Ecto neural progenitor cell (in vitro differentiated cells): ENCODE measurements at regions not wholly inside any gene's neighbourhood (a gene's known extent, or its start where the extent isn't known, plus 50 kb on each side); places are given as distances from the start of the nearest gene placed in this dataset.
"Not testable (repeated sequence)": the region's sequence is repeated elsewhere in the genome, so short reads cannot be mapped to it uniquely, and the experiment has no call there.

Experiments used
- DNase-seq: peaks from one replicate; pipeline ENCODE4 v3.0.0-alpha.2; 2018; ENCODE audit warnings: low spot score

GRCh38 chr7:19957664-19958063, 184.2 kb upstream of the TMEM196 start:
- no peak for DNase-seq

- DNase-seq, result not testable (repeated sequence)
These were observed 180.7 kb upstream of the TMEM196 start for GRCh38 chr7:19954166-19954565.

- DNase-seq, result not testable (repeated sequence)
These were observed 180.0 kb upstream of the TMEM196 start for GRCh38 chr7:19953411-19953810.

- DNase-seq, result no peak
These were observed 174.7 kb upstream of the TMEM196 start for GRCh38 chr7:19948160-19948559.

- no peak for DNase-seq
These were observed 171.1 kb upstream of the TMEM196 start for GRCh38 chr7:19944363-19945120.

GRCh38 chr7:19939746-19940145, 166.3 kb upstream of the TMEM196 start:
- DNase-seq, result no peak

GRCh38 chr7:19932549-19933249, 159.3 kb upstream of the TMEM196 start:
- DNase-seq, result no peak

- no peak for DNase-seq
These were observed 157.4 kb upstream of the TMEM196 start for GRCh38 chr7:19930851-19931250.

GRCh38 chr7:19930051-19930450, 156.6 kb upstream of the TMEM196 start:
- no peak for DNase-seq

- DNase-seq, result no peak
These were observed 154.8 kb upstream of the TMEM196 start for GRCh38 chr7:19928247-19928646.

GRCh38 chr7:19920705-19921104, 147.3 kb upstream of the TMEM196 start:
- no peak for DNase-seq

- no peak for DNase-seq
These were observed 146.7 kb upstream of the TMEM196 start for GRCh38 chr7:19920166-19920565.

GRCh38 chr7:19919261-19920095, 146.1 kb upstream of the TMEM196 start:
- no peak for DNase-seq

- no peak for DNase-seq
These were observed 142.6 kb upstream of the TMEM196 start for GRCh38 chr7:19916046-19916445.

GRCh38 chr7:19915596-19915995, 142.2 kb upstream of the TMEM196 start:
- no peak for DNase-seq

- no peak for DNase-seq
These were observed 141.4 kb upstream of the TMEM196 start for GRCh38 chr7:19914866-19915265.

GRCh38 chr7:19900118-19900517, 126.7 kb upstream of the TMEM196 start:
- DNase-seq, result no peak

GRCh38 chr7:19899529-19899928, 126.1 kb upstream of the TMEM196 start:
- no peak for DNase-seq

- DNase-seq, result not testable (repeated sequence)
These were observed 109.5 kb upstream of the TMEM196 start for GRCh38 chr7:19882893-19883292.

GRCh38 chr7:19872094-19872493, 98.7 kb upstream of the TMEM196 start:
- DNase-seq, result no peak

- DNase-seq, result no peak
These were observed 97.7 kb upstream of the TMEM196 start for GRCh38 chr7:19871102-19871501.

GRCh38 chr7:19869979-19870378, 96.6 kb upstream of the TMEM196 start:
- no peak for DNase-seq
